OCI-LY7 (cell line): ENCODE measurements at regions not wholly inside any gene's neighbourhood (a gene's known extent, or its start where the extent isn't known, plus 50 kb on each side); places are given as distances from the start of the nearest gene placed in this dataset.

Experiments
- BruUV-seq: library from RNA; stranded (reverse); fragments of 400-500 nt; replicated peaks from 2 replicates; lab custom pipeline; 2021; lab: Mats Ljungman, UMichigan
- CTCF ChIA-PET: fragments of 300-600 bp; sonication (Branson Sonifier 250); formaldehyde crosslinking; loops from one replicate; lab custom pipeline; 2022; ENCODE audit warnings: antibody characterized with exemption; ENCODE audit not compliant: unreplicated experiment; lab: Charles Lee
- POLR2A ChIA-PET: fragments of 300-600 bp; sonication (Branson Sonifier 250); formaldehyde crosslinking; loops from one replicate; lab custom pipeline; 2022; ENCODE audit warnings: antibody characterized with exemption; lab: Charles Lee
- DNase-seq: peaks from one replicate; pipeline ENCODE4 v3.0.0-alpha.2; 2015; ENCODE audit warnings: low spot score
- H2AFZ ChIP-seq: fragments of 200-600 bp; sonication (generic), shearing (Covaris generic); 2 replicates; pipeline ENCODE4 v1.6.1; 2014; ENCODE audit warnings: mild to moderate bottlenecking, antibody characterized with exemption, low read length, moderate library complexity
- H3K27ac ChIP-seq: fragments of 200-600 bp; sonication (generic); 2 replicates; pipeline ENCODE4 v1.5.1; 2014; ENCODE audit warnings: mixed run types, low read depth, mild to moderate bottlenecking, moderate library complexity, low read length, inconsistent platforms; ENCODE audit not compliant: poor library complexity, severe bottlenecking
- H3K36me3 ChIP-seq: fragments of 200-600 bp; sonication (generic); 2 replicates; pipeline ENCODE4 v1.6.1; 2014; ENCODE audit warnings: mild to moderate bottlenecking, antibody characterized with exemption, low read length, moderate library complexity, mixed read lengths; ENCODE audit not compliant: insufficient read depth
- H3K4me1 ChIP-seq: fragments of 200-600 bp; sonication (generic); 2 replicates; pipeline ENCODE4 v1.5.1; 2014; ENCODE audit warnings: mild to moderate bottlenecking, low read length; ENCODE audit not compliant: insufficient read depth, poor library complexity, severe bottlenecking
- H3K4me2 ChIP-seq: fragments of 200-600 bp; sonication (generic); 2 replicates; pipeline ENCODE4 v1.6.1; 2014; ENCODE audit warnings: mild to moderate bottlenecking, low read length
- H3K4me3 ChIP-seq: fragments of 200-600 bp; sonication (generic); 2 replicates; pipeline ENCODE4 v1.5.1; 2014; ENCODE audit warnings: mild to moderate bottlenecking, low read depth, low read length; ENCODE audit not compliant: poor library complexity, severe bottlenecking
- H3K79me2 ChIP-seq: fragments of 200-600 bp; sonication (generic); 2 replicates; pipeline ENCODE4 v1.6.1; 2016; ENCODE audit warnings: low read depth, mild to moderate bottlenecking, low read length, moderate library complexity, mixed read lengths; ENCODE audit not compliant: insufficient read depth
- H3K9me2 ChIP-seq: fragments of 200-600 bp; sonication (generic); 2 replicates; pipeline ENCODE4 v1.6.1; 2016; ENCODE audit warnings: mild to moderate bottlenecking, low read length, mixed read lengths; ENCODE audit not compliant: insufficient read depth
- H3K9me3 ChIP-seq: fragments of 200-600 bp; sonication (generic); 2 replicates; pipeline ENCODE4 v1.6.1; 2014; ENCODE audit warnings: mild to moderate bottlenecking, mixed run types, low read length, mixed read lengths
- H4K20me1 ChIP-seq: fragments of 200-600 bp; sonication (generic); 2 replicates; pipeline ENCODE4 v1.6.1; 2014; ENCODE audit warnings: mild to moderate bottlenecking, antibody characterized with exemption, low read length, moderate library complexity, mixed read lengths; ENCODE audit not compliant: insufficient read depth
- CTCF ChIP-seq: fragments of 200-600 bp; sonication (generic); conservative IDR thresholded peaks from 2 replicates; pipeline ENCODE4 v1.5.1; 2014; ENCODE audit warnings: mild to moderate bottlenecking, antibody characterized with exemption, low read length, moderate library complexity, mixed read lengths
- EZH2phosphoT487 ChIP-seq: fragments of 200-600 bp; sonication (generic); IDR thresholded peaks from 2 replicates; pipeline ENCODE4 v1.6.1; 2018; ENCODE audit warnings: low read depth, borderline replicate concordance, mild to moderate bottlenecking, mixed run types, antibody characterized with exemption, low read length, moderate library complexity, mixed read lengths
- intact Hi-C: fragments of 100-400 bp; cut with micrococcal nuclease; formaldehyde crosslinking; loops from one replicate; pipeline ENCODE4 v1.10.0; 2022; ENCODE audit not compliant: unreplicated experiment

GRCh38 chr10:4264209-4264865, 479.3 kb upstream of the KLF6 start:
- BruUV-seq, result no TSS peak
- Histone ChIP-seq H3K4me2 (no peak overlapping the region), H3K4me3 (no peak overlapping the region), H3K9me2 (no peaks in the 10 kb centered on the region), H3K79me2 (no peaks in the 10 kb centered on the region), H2AFZ (no peak overlapping the region), H3K27ac (no peak overlapping the region), H3K9me3 (no peaks in the 10 kb centered on the region), H3K36me3 (no peaks in the 10 kb centered on the region), H3K4me1 (no peaks in the 10 kb centered on the region), H4K20me1 (no peaks in the 10 kb centered on the region)
- intact Hi-C loops, result no loop called here
- no peak for DNase-seq
- POLR2A ChIA-PET, result no interaction called here
- CTCF ChIA-PET, result no interaction called here
- TF ChIP-seq EZH2phosphoT487 (no peak), CTCF (no peak)

GRCh38 chr10:4263601-4263921, 478.6 kb upstream of the KLF6 start:
- Histone ChIP-seq H3K27ac (no peak overlapping the region), H3K9me3 (no peaks in the 10 kb centered on the region), H2AFZ (no peak overlapping the region), H3K4me1 (no peaks in the 10 kb centered on the region), H3K4me3 (no peak overlapping the region), H4K20me1 (no peaks in the 10 kb centered on the region), H3K36me3 (no peaks in the 10 kb centered on the region), H3K79me2 (no peaks in the 10 kb centered on the region), H3K9me2 (no peaks in the 10 kb centered on the region), H3K4me2 (no peak overlapping the region)
- no peak for DNase-seq
- ChIA-PET POLR2A (no interaction called here), CTCF (no interaction called here)
- no peak for TF ChIP-seq EZH2phosphoT487
- TF ChIP-seq CTCF, result no peak
- BruUV-seq, result no TSS peak
- intact Hi-C loops, result no loop called here

GRCh38 chr10:4262870-4263600, 478.0 kb upstream of the KLF6 start:
- CTCF ChIA-PET, result no interaction called here
- Histone ChIP-seq H3K27ac (no peak overlapping the region), H3K36me3 (no peaks in the 10 kb centered on the region), H3K4me2 (no peak overlapping the region), H3K79me2 (no peaks in the 10 kb centered on the region), H3K4me1 (no peaks in the 10 kb centered on the region), H3K4me3 (no peak overlapping the region), H3K9me3 (no peaks in the 10 kb centered on the region), H2AFZ (no peak overlapping the region), H3K9me2 (no peaks in the 10 kb centered on the region), H4K20me1 (no peaks in the 10 kb centered on the region)
- no peak for TF ChIP-seq EZH2phosphoT487
- TF ChIP-seq CTCF, result no peak
- no TSS peak for BruUV-seq
- intact Hi-C loops, result no loop called here
- no peak for DNase-seq
- POLR2A ChIA-PET, result no interaction called here
